Caco-2 (cell line): ENCODE measurements at regions not wholly inside any gene's neighbourhood (a gene's known extent, or its start where the extent isn't known, plus 50 kb on each side); places are given as distances from the start of the nearest gene placed in this dataset.

Source experiments
- BruUV-seq: library from RNA; stranded (reverse); fragments of 400-500 nt; replicated peaks from 2 replicates; lab custom pipeline; 2021; lab: Mats Ljungman, UMichigan
- CTCF ChIA-PET: fragments of 300-600 bp; sonication (Branson Sonifier 250); formaldehyde crosslinking; loops from one replicate; lab custom pipeline; 2022; ENCODE audit warnings: antibody characterized with exemption; lab: Charles Lee
- POLR2A ChIA-PET: fragments of 300-600 bp; sonication (Branson Sonifier 250); formaldehyde crosslinking; loops from one replicate; lab custom pipeline; 2022; ENCODE audit warnings: antibody characterized with exemption; lab: Charles Lee
- DNase-seq, 2 experiments: peaks; one replicate each; pipeline versions ENCODE4 v3.0.0 to v3.0.0-alpha.2; 2020 to 2022
- H3K27me3 ChIP-seq: replicated peaks from 2 replicates; pipeline ENCODE4 v1.6.0; 2011; ENCODE audit warnings: low read length; ENCODE audit not compliant: control insufficient read depth, insufficient read depth
- H3K36me3 ChIP-seq: 2 replicates; pipeline ENCODE4 v1.5.1; 2011; ENCODE audit warnings: low read length; ENCODE audit not compliant: control insufficient read depth, insufficient read depth
- H3K4me1 ChIP-seq: fragments of 250-450 bp; sonication (Bioruptor Pico); 2 replicates; pipeline ENCODE4 v1.5.1; 2020; ENCODE audit warnings: mild to moderate bottlenecking
- H3K4me3 ChIP-seq: 2 replicates; pipeline ENCODE4 v1.5.1; 2011; ENCODE audit warnings: low read depth, mild to moderate bottlenecking, control low read depth, low read length
- H3K9me3 ChIP-seq: fragments of 250-450 bp; sonication (Bioruptor Pico); 2 replicates; pipeline ENCODE4 v1.5.1; 2020; ENCODE audit warnings: mild to moderate bottlenecking, moderate library complexity
- H3K27ac Mint-ChIP-seq: one replicate; pipeline ENCODE4 v1.8.0; 2022; ENCODE audit warnings: mixed read lengths; ENCODE audit not compliant: unreplicated experiment
- H3K27me3 Mint-ChIP-seq: one replicate; pipeline ENCODE4 v1.8.0; 2022; ENCODE audit warnings: mixed read lengths; ENCODE audit not compliant: insufficient read depth, unreplicated experiment
- H3K36me3 Mint-ChIP-seq: one replicate; pipeline ENCODE4 v1.8.0; 2022; ENCODE audit warnings: mild to moderate bottlenecking, mixed read lengths; ENCODE audit not compliant: insufficient read depth, unreplicated experiment
- H3K4me1 Mint-ChIP-seq: one replicate; pipeline ENCODE4 v1.8.0; 2022; ENCODE audit warnings: low read depth, mixed read lengths; ENCODE audit not compliant: unreplicated experiment
- H3K4me3 Mint-ChIP-seq: one replicate; pipeline ENCODE4 v1.8.0; 2022; ENCODE audit warnings: mild to moderate bottlenecking, moderate library complexity, mixed read lengths; ENCODE audit not compliant: unreplicated experiment
- H3K9me3 Mint-ChIP-seq: one replicate; pipeline ENCODE4 v1.8.0; 2022; ENCODE audit warnings: mixed read lengths; ENCODE audit not compliant: unreplicated experiment
- CTCF ChIP-seq, 2 experiments: fragments of 200-600 bp in 1 of 2; IDR thresholded peaks; 1 replicate in 1 of 2; 2 replicates in 1 of 2; pipeline versions ENCODE4 v1.5.1 to v1.8.0; 2011 to 2022; ENCODE audit warnings: antibody characterized with exemption in 1 of 2, control low read depth in 1 of 2, inconsistent platforms in 1 of 2, low read depth in 1 of 2, low read length in 1 of 2, mild to moderate bottlenecking in 1 of 2, moderate library complexity in 1 of 2; ENCODE audit not compliant: insufficient read depth in 1 of 2, severe bottlenecking in 1 of 2, unreplicated experiment in 1 of 2
- intact Hi-C: fragments of 100-400 bp; cut with micrococcal nuclease; formaldehyde crosslinking; loops from one replicate; pipeline ENCODE4 v1.10.0; 2022; ENCODE audit not compliant: unreplicated experiment

- H3K9me3 ChIP-seq: no peaks in the 10 kb centered on the region
- H3K27me3 ChIP-seq: no peaks in the 10 kb centered on the region
- POLR2A ChIA-PET: no interaction called here
- H3K36me3 ChIP-seq: no peaks in the 10 kb centered on the region
- Mint-ChIP-seq H3K4me3 (no peak overlapping the region), H3K27ac (no peak overlapping the region), H3K9me3 (no peaks in the 10 kb centered on the region), H3K36me3 (no peaks in the 10 kb centered on the region), H3K27me3 (peaks cover 19% of the 10 kb centered on the region), H3K4me1 (no peaks in the 10 kb centered on the region)
- DNase-seq: peak; percentile 74 to 82
- CTCF ChIA-PET: interaction anchor here (1.0 to 1.5 kb wide), 2 partner anchors 107 to 159 kb away, joined by 4 to 7 read pairs; partner anchors contain the start of gene NSG2
- H3K4me3 ChIP-seq: no peak overlapping the region
- peaks cover 5% of the 10 kb centered on the region; the same call in 1 of the 2 replicates for H3K4me1 ChIP-seq
- intact Hi-C loops: no loop called here
- TF ChIP-seq CTCF (IDR thresholded peaks at IDR 0.05; ENCODE audit: insufficient read depth in 1 of 2, low read depth in 1 of 2, low read length in 1 of 2, severe bottlenecking in 1 of 2, unreplicated experiment in 1 of 2): no peak
- no TSS peak for BruUV-seq
Observed at GRCh38 chr5:174204535-174205313, 159.2 kb downstream of the NSG2 start.

GRCh38 chr5:174205939-174206338 lies 160.4 kb downstream of the NSG2 start:
- no peak for DNase-seq
- peaks cover 20% of the 10 kb centered on the region for H3K27me3 Mint-ChIP-seq
- Histone ChIP-seq H3K9me3 (no peaks in the 10 kb centered on the region), H3K4me3 (no peak overlapping the region), H3K27me3 (no peaks in the 10 kb centered on the region; the same call in 1 of the 2 replicates), H3K36me3 (no peaks in the 10 kb centered on the region), H3K4me1 (peaks cover 5% of the 10 kb centered on the region; the same call in 1 of the 2 replicates)
- POLR2A ChIA-PET: no interaction called here
- H3K4me1 Mint-ChIP-seq: no peaks in the 10 kb centered on the region
- no peak for TF ChIP-seq CTCF (IDR thresholded peaks at IDR 0.05; ENCODE audit: insufficient read depth in 1 of 2, low read depth in 1 of 2, low read length in 1 of 2, severe bottlenecking in 1 of 2, unreplicated experiment in 1 of 2)
- no peaks in the 10 kb centered on the region for H3K9me3 Mint-ChIP-seq
- CTCF ChIA-PET: interaction anchor here (1.5 kb wide), 1 partner anchor 106 kb away, joined by 4 read pairs; no protein-coding TSS in a partner anchor
- BruUV-seq: no TSS peak
- intact Hi-C loops: no loop called here
- H3K36me3 Mint-ChIP-seq: no peaks in the 10 kb centered on the region
- no peak overlapping the region for H3K27ac Mint-ChIP-seq
- no peak overlapping the region for H3K4me3 Mint-ChIP-seq

GRCh38 chr5:174210596-174211276 lies 165.2 kb downstream of the NSG2 start:
- H3K9me3 Mint-ChIP-seq: no peaks in the 10 kb centered on the region
- H3K4me1 ChIP-seq: no peaks in the 10 kb centered on the region
- H3K27me3 Mint-ChIP-seq: peaks cover 35% of the 10 kb centered on the region
- H3K4me3 Mint-ChIP-seq: no peak overlapping the region
- no peak overlapping the region for H3K27ac Mint-ChIP-seq
- no peaks in the 10 kb centered on the region for H3K4me1 Mint-ChIP-seq
- H3K9me3 ChIP-seq: no peaks in the 10 kb centered on the region
- H3K36me3 ChIP-seq: no peaks in the 10 kb centered on the region
- intact Hi-C loops: no loop called here
- ChIA-PET POLR2A (no interaction called here), CTCF (no interaction called here)
- H3K27me3 ChIP-seq: peaks cover 2% of the 10 kb centered on the region
- no peaks in the 10 kb centered on the region for H3K36me3 Mint-ChIP-seq
- H3K4me3 ChIP-seq: no peak overlapping the region
- TF ChIP-seq CTCF (IDR thresholded peaks at IDR 0.05; ENCODE audit: insufficient read depth in 1 of 2, low read depth in 1 of 2, low read length in 1 of 2, severe bottlenecking in 1 of 2, unreplicated experiment in 1 of 2): no peak
- no peak for DNase-seq
- BruUV-seq: no TSS peak
